OCI-LY3 (cell line): ENCODE measurements at regions not wholly inside any gene's neighbourhood (a gene's known extent, or its start where the extent isn't known, plus 50 kb on each side); places are given as distances from the start of the nearest gene placed in this dataset.
"Not testable (repeated sequence)": the region's sequence is repeated elsewhere in the genome, so short reads cannot be mapped to it uniquely, and the experiment has no call there.

Experiments used
- CTCF ChIP-seq: fragments of 200-600, 300-600 bp; sonication (generic); IDR thresholded peaks from 2 replicates; pipeline ENCODE4 v1.5.1; 2014; ENCODE audit warnings: antibody characterized with exemption, low read length, low read depth
- EZH2phosphoT487 ChIP-seq: fragments of 200-600 bp; shearing (Covaris generic); IDR thresholded peaks from 2 replicates; pipeline ENCODE4 v1.6.1; 2018; ENCODE audit warnings: antibody characterized with exemption, mixed run types, low read depth

GRCh38 chr1:121604843-121605444 lies 420.2 kb downstream of the SRGAP2C start:
- not testable (repeated sequence) for TF ChIP-seq CTCF, EZH2phosphoT487
